PFSK-1 (cell line): ENCODE measurements at regions not wholly inside any gene's neighbourhood (a gene's known extent, or its start where the extent isn't known, plus 50 kb on each side); places are given as distances from the start of the nearest gene placed in this dataset.
A peak's percentile ranks its signal among the peaks of the same experiment; 100 is the strongest.

Experiments used
- FOXP2 ChIP-seq: optimal IDR thresholded peaks from 2 replicates; pipeline ENCODE3; 2011; ENCODE audit warnings: borderline replicate concordance, control low read depth, inconsistent platforms; ENCODE audit not compliant: insufficient read depth; ENCODE audit errors: extremely low read length, extremely low read depth
- POLR2AphosphoS5 ChIP-seq: IDR thresholded peaks from 2 replicates; pipeline ENCODE4 v1.6.1; 2012; ENCODE audit warnings: low read depth, mild to moderate bottlenecking, control low read depth, low read length, moderate library complexity
- SIN3A ChIP-seq: IDR thresholded peaks from 2 replicates; pipeline ENCODE4 v1.6.1; 2012; ENCODE audit warnings: mild to moderate bottlenecking, low read length, moderate library complexity, borderline replicate concordance; ENCODE audit not compliant: insufficient read depth
- TAF1 ChIP-seq: IDR thresholded peaks from 2 replicates; pipeline ENCODE4 v1.6.1; 2012; ENCODE audit warnings: low read length, control low read depth, borderline replicate concordance; ENCODE audit not compliant: insufficient read depth
- TF ChIP-seq, protein P1 (sequence below), 2 experiments: IDR thresholded peaks; 2 replicates each; pipeline versions ENCODE4 v1.6.1 to v1.8.0; 2011 to 2012; ENCODE audit warnings: low read depth in 2 of 2, low read length in 2 of 2, control low read depth in 1 of 2, inconsistent platforms in 1 of 2, mild to moderate bottlenecking in 1 of 2, moderate library complexity in 1 of 2; ENCODE audit not compliant: insufficient read depth in 1 of 2

DNA sequence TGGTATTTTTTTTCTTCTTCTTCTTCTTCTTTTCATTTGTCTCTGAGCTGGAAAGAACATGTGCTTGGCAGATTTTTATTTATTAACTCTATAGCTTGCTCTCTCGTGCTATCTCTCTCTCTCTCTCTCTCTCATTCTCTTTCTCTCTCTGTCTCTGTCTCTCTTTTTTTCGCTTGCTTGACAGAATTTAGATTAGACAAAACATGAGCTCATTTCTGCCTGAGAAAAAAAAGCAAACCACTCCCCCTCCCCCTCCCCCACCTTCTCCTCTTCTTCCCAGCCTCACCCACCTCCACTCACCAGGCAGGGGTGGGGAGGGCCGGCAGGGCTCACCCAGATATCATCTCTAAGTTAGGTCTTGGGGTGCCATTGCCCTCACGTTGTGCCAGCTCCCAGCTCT, 81.5 kb downstream of the PJA1 start:
- TF ChIP-seq FOXP2 (no peak), SIN3A (no peak), POLR2AphosphoS5 (no peak), TAF1 (no peak)
- TF ChIP-seq, protein P1, sequence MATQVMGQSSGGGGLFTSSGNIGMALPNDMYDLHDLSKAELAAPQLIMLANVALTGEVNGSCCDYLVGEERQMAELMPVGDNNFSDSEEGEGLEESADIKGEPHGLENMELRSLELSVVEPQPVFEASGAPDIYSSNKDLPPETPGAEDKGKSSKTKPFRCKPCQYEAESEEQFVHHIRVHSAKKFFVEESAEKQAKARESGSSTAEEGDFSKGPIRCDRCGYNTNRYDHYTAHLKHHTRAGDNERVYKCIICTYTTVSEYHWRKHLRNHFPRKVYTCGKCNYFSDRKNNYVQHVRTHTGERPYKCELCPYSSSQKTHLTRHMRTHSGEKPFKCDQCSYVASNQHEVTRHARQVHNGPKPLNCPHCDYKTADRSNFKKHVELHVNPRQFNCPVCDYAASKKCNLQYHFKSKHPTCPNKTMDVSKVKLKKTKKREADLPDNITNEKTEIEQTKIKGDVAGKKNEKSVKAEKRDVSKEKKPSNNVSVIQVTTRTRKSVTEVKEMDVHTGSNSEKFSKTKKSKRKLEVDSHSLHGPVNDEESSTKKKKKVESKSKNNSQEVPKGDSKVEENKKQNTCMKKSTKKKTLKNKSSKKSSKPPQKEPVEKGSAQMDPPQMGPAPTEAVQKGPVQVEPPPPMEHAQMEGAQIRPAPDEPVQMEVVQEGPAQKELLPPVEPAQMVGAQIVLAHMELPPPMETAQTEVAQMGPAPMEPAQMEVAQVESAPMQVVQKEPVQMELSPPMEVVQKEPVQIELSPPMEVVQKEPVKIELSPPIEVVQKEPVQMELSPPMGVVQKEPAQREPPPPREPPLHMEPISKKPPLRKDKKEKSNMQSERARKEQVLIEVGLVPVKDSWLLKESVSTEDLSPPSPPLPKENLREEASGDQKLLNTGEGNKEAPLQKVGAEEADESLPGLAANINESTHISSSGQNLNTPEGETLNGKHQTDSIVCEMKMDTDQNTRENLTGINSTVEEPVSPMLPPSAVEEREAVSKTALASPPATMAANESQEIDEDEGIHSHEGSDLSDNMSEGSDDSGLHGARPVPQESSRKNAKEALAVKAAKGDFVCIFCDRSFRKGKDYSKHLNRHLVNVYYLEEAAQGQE (IDR thresholded peaks at IDR 0.05; ENCODE audit: insufficient read depth in 1 of 2, low read depth in 2 of 2, low read length in 2 of 2): no peak

DNA sequence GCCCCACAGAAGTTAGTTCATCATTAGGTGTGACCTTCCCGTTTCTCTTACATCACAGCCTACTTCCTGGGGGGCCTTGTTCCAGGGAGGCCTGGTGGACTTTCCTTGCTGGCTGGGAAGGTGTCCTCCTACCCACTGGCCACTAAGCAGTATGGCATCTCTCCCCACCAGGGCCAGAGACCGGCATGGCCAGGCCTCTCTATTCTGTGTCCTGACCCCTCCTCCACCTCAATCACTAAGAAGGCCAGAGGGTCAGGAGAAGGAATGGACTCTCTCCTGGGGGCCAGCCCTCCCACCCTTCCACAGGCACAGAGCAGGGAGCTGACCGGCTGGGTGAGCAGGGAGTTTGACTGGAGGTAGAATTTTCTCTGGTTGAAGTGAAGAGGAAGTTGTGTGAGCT, 81.9 kb downstream of the PJA1 start:
- no peak for TF ChIP-seq FOXP2
- no peak for TF ChIP-seq POLR2AphosphoS5
- TF ChIP-seq, protein P1 (IDR thresholded peaks at IDR 0.05; ENCODE audit: insufficient read depth in 1 of 2, low read depth in 2 of 2, low read length in 2 of 2): no peak
- TF ChIP-seq SIN3A: no peak
- TF ChIP-seq TAF1: no peak

DNA sequence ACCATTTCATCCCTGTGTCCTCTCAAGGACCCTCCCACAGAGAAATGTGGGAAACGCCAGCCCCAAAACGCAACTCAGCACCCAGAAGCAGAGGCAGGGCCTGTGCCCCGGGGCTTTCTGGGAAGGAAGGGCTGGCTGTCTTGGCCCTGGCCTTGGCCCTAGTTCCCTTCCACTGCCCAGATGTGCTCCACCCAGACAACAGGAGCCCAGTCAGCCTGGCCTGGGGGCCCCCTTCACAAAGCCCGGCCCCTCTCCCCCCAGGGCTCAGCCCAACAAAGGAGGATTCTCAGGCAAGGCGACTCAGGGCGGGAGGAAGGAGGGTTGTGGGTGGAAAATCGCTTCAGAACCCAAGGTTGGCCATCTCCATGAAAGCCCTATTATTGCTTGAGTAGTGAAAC, 82.5 kb downstream of the PJA1 start:
- TF ChIP-seq, protein P1 (IDR thresholded peaks at IDR 0.05; ENCODE audit: insufficient read depth in 1 of 2, low read depth in 2 of 2, low read length in 2 of 2): 0 out of 4 replicates have a peak, but pooled peaks of 1 of the 2 experiments have one; percentile 18
- TF ChIP-seq FOXP2 (no peak), POLR2AphosphoS5 (no peak), TAF1 (no peak), SIN3A (no peak)

DNA sequence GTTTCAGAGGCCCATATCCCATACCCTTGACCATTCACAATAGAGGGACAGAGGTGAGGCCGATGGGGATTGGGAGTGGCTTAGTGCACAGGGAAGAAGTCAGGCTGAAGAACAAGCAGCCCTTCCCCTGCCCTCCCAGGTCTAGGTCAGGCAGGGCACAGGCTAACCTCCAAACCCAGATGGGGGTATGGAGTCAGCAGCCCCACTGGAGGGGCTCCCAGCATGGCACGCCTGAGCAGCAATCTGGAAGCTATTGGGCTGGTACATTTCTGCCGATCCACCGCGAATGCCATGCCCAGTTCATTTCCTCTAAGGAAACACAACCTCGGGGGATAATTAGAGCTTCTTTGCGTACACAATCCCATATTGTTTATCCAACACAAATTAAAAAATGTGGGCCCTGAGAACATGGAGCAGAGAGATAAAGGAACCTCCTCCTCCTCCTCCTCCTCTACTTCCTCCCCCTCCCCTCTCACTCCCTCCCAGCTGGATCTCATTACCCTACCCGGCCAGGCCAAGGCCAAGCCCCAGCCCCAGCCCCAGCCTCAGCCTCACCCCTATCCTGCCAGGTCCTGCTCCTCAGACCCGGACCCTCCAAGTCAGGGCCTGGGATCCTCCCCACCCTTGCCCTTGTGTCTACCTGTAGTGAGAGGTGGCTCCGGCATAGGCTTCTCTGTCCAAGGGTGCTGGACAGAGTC, 83.0 kb downstream of the PJA1 start:
- TF ChIP-seq TAF1: no peak
- TF ChIP-seq POLR2AphosphoS5: no peak
- TF ChIP-seq SIN3A: no peak
- TF ChIP-seq FOXP2: no peak
- TF ChIP-seq, protein P1 (IDR thresholded peaks at IDR 0.05; ENCODE audit: insufficient read depth in 1 of 2, low read depth in 2 of 2, low read length in 2 of 2): no peak

DNA sequence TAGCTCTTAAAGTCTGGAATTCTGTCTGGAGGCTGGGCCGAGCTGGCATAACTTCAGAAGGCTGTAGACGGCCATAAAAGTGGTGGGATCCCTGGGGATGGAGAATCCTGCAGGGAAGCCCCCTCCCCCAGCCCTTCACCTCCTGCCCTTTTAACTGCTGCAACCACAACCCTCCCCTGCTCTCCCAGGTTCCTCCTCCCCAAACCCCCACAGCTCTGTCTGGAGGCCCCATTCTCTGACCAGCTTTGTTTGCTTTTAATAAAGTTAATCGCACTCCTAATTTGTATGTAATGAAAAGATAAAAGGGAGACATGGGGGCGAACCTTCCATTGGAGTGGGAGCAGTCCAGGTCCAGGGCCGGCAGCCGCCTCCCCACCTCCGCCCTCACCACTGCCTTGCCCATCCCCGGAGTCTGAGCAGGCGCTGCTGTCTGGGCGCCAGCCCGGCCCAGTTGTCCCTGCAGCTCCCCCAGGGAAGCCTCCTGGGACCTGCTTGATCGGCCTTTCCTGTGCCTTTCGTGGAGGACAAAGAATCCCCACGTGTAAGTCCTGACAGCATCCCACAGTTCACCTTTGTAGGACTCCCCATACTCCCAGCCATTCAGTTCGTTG, 84.3 kb downstream of the PJA1 start:
- TF ChIP-seq, protein P1 (IDR thresholded peaks at IDR 0.05; ENCODE audit: insufficient read depth in 1 of 2, low read depth in 2 of 2, low read length in 2 of 2): no peak
- TF ChIP-seq SIN3A (no peak), POLR2AphosphoS5 (no peak), TAF1 (no peak), FOXP2 (no peak)
